OCI-LY7 (cell line): ENCODE measurements at regions not wholly inside any gene's neighbourhood (a gene's known extent, or its start where the extent isn't known, plus 50 kb on each side); places are given as distances from the start of the nearest gene placed in this dataset.
"Not testable (repeated sequence)": the region's sequence is repeated elsewhere in the genome, so short reads cannot be mapped to it uniquely, and the experiment has no call there.

Experiments used
- BruUV-seq: library from RNA; stranded (reverse); fragments of 400-500 nt; replicated peaks from 2 replicates; lab custom pipeline; 2021; lab: Mats Ljungman, UMichigan
- CTCF ChIA-PET: fragments of 300-600 bp; sonication (Branson Sonifier 250); formaldehyde crosslinking; loops from one replicate; lab custom pipeline; 2022; ENCODE audit warnings: antibody characterized with exemption; ENCODE audit not compliant: unreplicated experiment; lab: Charles Lee
- POLR2A ChIA-PET: fragments of 300-600 bp; sonication (Branson Sonifier 250); formaldehyde crosslinking; loops from one replicate; lab custom pipeline; 2022; ENCODE audit warnings: antibody characterized with exemption; lab: Charles Lee
- DNase-seq: peaks from one replicate; pipeline ENCODE4 v3.0.0-alpha.2; 2015; ENCODE audit warnings: low spot score
- H2AFZ ChIP-seq: fragments of 200-600 bp; sonication (generic), shearing (Covaris generic); 2 replicates; pipeline ENCODE4 v1.6.1; 2014; ENCODE audit warnings: mild to moderate bottlenecking, antibody characterized with exemption, low read length, moderate library complexity
- H3K27ac ChIP-seq: fragments of 200-600 bp; sonication (generic); 2 replicates; pipeline ENCODE4 v1.5.1; 2014; ENCODE audit warnings: mixed run types, low read depth, mild to moderate bottlenecking, moderate library complexity, low read length, inconsistent platforms; ENCODE audit not compliant: poor library complexity, severe bottlenecking
- H3K36me3 ChIP-seq: fragments of 200-600 bp; sonication (generic); 2 replicates; pipeline ENCODE4 v1.6.1; 2014; ENCODE audit warnings: mild to moderate bottlenecking, antibody characterized with exemption, low read length, moderate library complexity, mixed read lengths; ENCODE audit not compliant: insufficient read depth
- H3K4me1 ChIP-seq: fragments of 200-600 bp; sonication (generic); 2 replicates; pipeline ENCODE4 v1.5.1; 2014; ENCODE audit warnings: mild to moderate bottlenecking, low read length; ENCODE audit not compliant: insufficient read depth, poor library complexity, severe bottlenecking
- H3K4me2 ChIP-seq: fragments of 200-600 bp; sonication (generic); 2 replicates; pipeline ENCODE4 v1.6.1; 2014; ENCODE audit warnings: mild to moderate bottlenecking, low read length
- H3K4me3 ChIP-seq: fragments of 200-600 bp; sonication (generic); 2 replicates; pipeline ENCODE4 v1.5.1; 2014; ENCODE audit warnings: mild to moderate bottlenecking, low read depth, low read length; ENCODE audit not compliant: poor library complexity, severe bottlenecking
- H3K79me2 ChIP-seq: fragments of 200-600 bp; sonication (generic); 2 replicates; pipeline ENCODE4 v1.6.1; 2016; ENCODE audit warnings: low read depth, mild to moderate bottlenecking, low read length, moderate library complexity, mixed read lengths; ENCODE audit not compliant: insufficient read depth
- H3K9me2 ChIP-seq: fragments of 200-600 bp; sonication (generic); 2 replicates; pipeline ENCODE4 v1.6.1; 2016; ENCODE audit warnings: mild to moderate bottlenecking, low read length, mixed read lengths; ENCODE audit not compliant: insufficient read depth
- H3K9me3 ChIP-seq: fragments of 200-600 bp; sonication (generic); 2 replicates; pipeline ENCODE4 v1.6.1; 2014; ENCODE audit warnings: mild to moderate bottlenecking, mixed run types, low read length, mixed read lengths
- H4K20me1 ChIP-seq: fragments of 200-600 bp; sonication (generic); 2 replicates; pipeline ENCODE4 v1.6.1; 2014; ENCODE audit warnings: mild to moderate bottlenecking, antibody characterized with exemption, low read length, moderate library complexity, mixed read lengths; ENCODE audit not compliant: insufficient read depth
- CTCF ChIP-seq: fragments of 200-600 bp; sonication (generic); conservative IDR thresholded peaks from 2 replicates; pipeline ENCODE4 v1.5.1; 2014; ENCODE audit warnings: mild to moderate bottlenecking, antibody characterized with exemption, low read length, moderate library complexity, mixed read lengths
- EZH2phosphoT487 ChIP-seq: fragments of 200-600 bp; sonication (generic); IDR thresholded peaks from 2 replicates; pipeline ENCODE4 v1.6.1; 2018; ENCODE audit warnings: low read depth, borderline replicate concordance, mild to moderate bottlenecking, mixed run types, antibody characterized with exemption, low read length, moderate library complexity, mixed read lengths
- intact Hi-C: fragments of 100-400 bp; cut with micrococcal nuclease; formaldehyde crosslinking; loops from one replicate; pipeline ENCODE4 v1.10.0; 2022; ENCODE audit not compliant: unreplicated experiment

GRCh38 chr12:29008786-29009185 is 140.3 kb upstream of the FAR2 start:
- H3K9me2 ChIP-seq = no peaks in the 10 kb centered on the region
- H3K4me1 ChIP-seq = no peaks in the 10 kb centered on the region
- TF ChIP-seq CTCF = no peak
- H3K36me3 ChIP-seq = no peaks in the 10 kb centered on the region
- H3K27ac ChIP-seq = no peak overlapping the region
- no peak for DNase-seq
- no peaks in the 10 kb centered on the region for H4K20me1 ChIP-seq
- no peaks in the 10 kb centered on the region for H3K79me2 ChIP-seq
- H2AFZ ChIP-seq = no peak overlapping the region
- POLR2A ChIA-PET = no interaction called here
- CTCF ChIA-PET = no interaction called here
- no TSS peak for BruUV-seq
- no peak overlapping the region for H3K4me2 ChIP-seq
- no peaks in the 10 kb centered on the region for H3K9me3 ChIP-seq
- H3K4me3 ChIP-seq = no peak overlapping the region
- intact Hi-C loops = no loop called here

DNA sequence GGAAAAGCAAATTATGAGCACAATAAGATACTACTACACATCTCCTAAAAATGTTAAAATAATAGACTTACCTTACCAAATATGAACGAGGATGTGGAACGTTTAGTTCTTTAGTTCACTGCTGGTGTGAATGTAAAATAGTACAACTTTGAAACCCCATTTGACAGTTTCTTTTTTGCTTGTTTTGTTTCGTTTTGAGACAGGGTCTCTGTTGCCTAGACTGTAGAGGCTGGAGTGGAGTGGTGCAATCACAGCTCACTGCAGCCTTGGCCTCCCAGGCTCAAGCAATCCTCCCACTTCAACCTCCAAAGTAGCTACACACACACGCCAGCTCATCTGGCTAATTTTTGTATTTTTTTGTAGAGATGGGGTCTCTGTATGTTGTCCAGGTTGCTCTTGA is 136.4 kb upstream of the FAR2 start:
- Histone ChIP-seq H3K9me2 (no peaks in the 10 kb centered on the region), H4K20me1 (no peaks in the 10 kb centered on the region), H3K9me3 (no peaks in the 10 kb centered on the region), H2AFZ (no peak overlapping the region), H3K79me2 (no peaks in the 10 kb centered on the region), H3K4me2 (no peak overlapping the region), H3K4me3 (no peak overlapping the region), H3K36me3 (no peaks in the 10 kb centered on the region), H3K4me1 (no peaks in the 10 kb centered on the region), H3K27ac (no peak overlapping the region)
- TF ChIP-seq EZH2phosphoT487 (no peak), CTCF (no peak)
- POLR2A ChIA-PET = interaction anchor here (0.6 to 1.0 kb wide), 3 partner anchors 12 to 247 kb away, joined by 3 to 4 read pairs (median 3); no protein-coding TSS in a partner anchor
- CTCF ChIA-PET = no interaction called here
- intact Hi-C loops = no loop called here
- no TSS peak for BruUV-seq
- DNase-seq = no peak

GRCh38 chr12:29017532-29017931 is 131.5 kb upstream of the FAR2 start:
- H3K4me3 ChIP-seq, H2AFZ ChIP-seq, H3K4me1 ChIP-seq, DNase-seq, BruUV-seq, H3K9me3 ChIP-seq, H3K27ac ChIP-seq, H3K9me2 ChIP-seq, H3K36me3 ChIP-seq, H3K79me2 ChIP-seq, intact Hi-C loops, H4K20me1 ChIP-seq, H3K4me2 ChIP-seq, CTCF ChIA-PET, POLR2A ChIA-PET: not testable (repeated sequence)
